ENCODE measurements at regions not wholly inside any gene's neighbourhood (a gene's known extent, or its start where the extent isn't known, plus 50 kb on each side); places are given as distances from the start of the nearest gene placed in this dataset.

DNA sequence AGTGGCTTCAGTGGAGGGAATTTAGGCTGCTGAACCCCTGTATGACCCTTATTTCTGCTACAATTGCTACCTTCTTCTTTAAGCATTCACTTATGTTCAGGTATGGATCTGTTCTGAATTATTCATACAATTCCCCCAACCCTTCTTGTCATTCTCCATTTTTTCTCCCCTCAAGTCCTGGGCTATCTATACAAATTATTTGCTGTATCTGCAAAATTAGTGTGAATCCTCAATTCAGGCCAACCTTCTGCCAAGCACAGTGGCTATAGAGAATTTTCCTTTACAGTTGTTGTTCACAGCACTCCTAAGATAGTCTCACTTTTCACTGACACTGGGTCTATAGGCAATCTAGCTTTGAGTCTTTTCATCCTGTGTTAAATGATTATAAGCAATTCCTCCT, 119.2 kb upstream of the CNTN1 start:
- TF ChIP-seq, protein P1, sequence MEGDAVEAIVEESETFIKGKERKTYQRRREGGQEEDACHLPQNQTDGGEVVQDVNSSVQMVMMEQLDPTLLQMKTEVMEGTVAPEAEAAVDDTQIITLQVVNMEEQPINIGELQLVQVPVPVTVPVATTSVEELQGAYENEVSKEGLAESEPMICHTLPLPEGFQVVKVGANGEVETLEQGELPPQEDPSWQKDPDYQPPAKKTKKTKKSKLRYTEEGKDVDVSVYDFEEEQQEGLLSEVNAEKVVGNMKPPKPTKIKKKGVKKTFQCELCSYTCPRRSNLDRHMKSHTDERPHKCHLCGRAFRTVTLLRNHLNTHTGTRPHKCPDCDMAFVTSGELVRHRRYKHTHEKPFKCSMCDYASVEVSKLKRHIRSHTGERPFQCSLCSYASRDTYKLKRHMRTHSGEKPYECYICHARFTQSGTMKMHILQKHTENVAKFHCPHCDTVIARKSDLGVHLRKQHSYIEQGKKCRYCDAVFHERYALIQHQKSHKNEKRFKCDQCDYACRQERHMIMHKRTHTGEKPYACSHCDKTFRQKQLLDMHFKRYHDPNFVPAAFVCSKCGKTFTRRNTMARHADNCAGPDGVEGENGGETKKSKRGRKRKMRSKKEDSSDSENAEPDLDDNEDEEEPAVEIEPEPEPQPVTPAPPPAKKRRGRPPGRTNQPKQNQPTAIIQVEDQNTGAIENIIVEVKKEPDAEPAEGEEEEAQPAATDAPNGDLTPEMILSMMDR (IDR thresholded peaks at IDR 0.05) = no peak
- no peak for TF ChIP-seq EP300 (IDR thresholded peaks at IDR 0.05)

All from stomach (tissue), 4 donors.